Thoracic aorta (tissue), 2 donors: ENCODE measurements at regions not wholly inside any gene's neighbourhood (a gene's known extent, or its start where the extent isn't known, plus 50 kb on each side); places are given as distances from the start of the nearest gene placed in this dataset.

Experiments used
- ATAC-seq: fragments of 150-250 bp; one replicate; pipeline ENCODE4 v1.8.0; 2017; ENCODE audit warnings: low read depth; ENCODE audit not compliant: insufficient number of reproducible peaks, low FRiP score
- DNase-seq: peaks from one replicate; pipeline ENCODE4 v3.0.0-alpha.2; 2020; ENCODE audit warnings: low spot score
- H3K27ac ChIP-seq, 2 donors: fragments of 200-600 bp; sonication (generic); 1 replicate in 1 of 2; 2 replicates in 1 of 2; pipeline ENCODE4 v1.5.1; 2016; ENCODE audit warnings: mild to moderate bottlenecking in 2 of 2, moderate library complexity in 2 of 2
- H3K27me3 ChIP-seq: fragments of 200-600 bp; sonication (generic); replicated peaks from 2 replicates; pipeline ENCODE4 v1.6.0; 2016; ENCODE audit warnings: mild to moderate bottlenecking; ENCODE audit not compliant: insufficient read depth
- H3K36me3 ChIP-seq: fragments of 200-600 bp; sonication (generic); one replicate; pipeline ENCODE4 v1.5.1; 2016
- H3K4me1 ChIP-seq, 2 donors: fragments of 200-600 bp; sonication (generic); 1 replicate in 1 of 2; 2 replicates in 1 of 2; pipeline versions ENCODE4 v1.5.1 to v1.6.0; 2016; ENCODE audit warnings: low read depth in 2 of 2, mild to moderate bottlenecking in 1 of 2; ENCODE audit not compliant: control insufficient read depth in 1 of 2
- H3K4me3 ChIP-seq: fragments of 200-600 bp; sonication (generic); 2 replicates; pipeline ENCODE4 v1.5.1; 2016; ENCODE audit warnings: mild to moderate bottlenecking
- H3K9me3 ChIP-seq: fragments of 200-600 bp; sonication (generic); 2 replicates; pipeline ENCODE4 v1.5.1; 2016
- TF ChIP-seq, protein P1 (sequence below): fragments of 200-600 bp; sonication (generic); IDR thresholded peaks from one replicate; pipeline ENCODE4 v1.5.1; 2019; ENCODE audit warnings: antibody characterized with exemption

GRCh38 chr17:27233776-27234175, 60.1 kb upstream of the WSB1 start:
- Histone ChIP-seq H3K36me3 (no peaks in the 10 kb centered on the region), H3K27me3 (no peaks in the 10 kb centered on the region), H3K4me1 (no peaks in the 10 kb centered on the region), H3K4me3 (no peak overlapping the region), H3K9me3 (no peaks in the 10 kb centered on the region), H3K27ac (no peak overlapping the region)
- ATAC-seq (no peak), DNase-seq (no peak)
- TF ChIP-seq, protein P1, sequence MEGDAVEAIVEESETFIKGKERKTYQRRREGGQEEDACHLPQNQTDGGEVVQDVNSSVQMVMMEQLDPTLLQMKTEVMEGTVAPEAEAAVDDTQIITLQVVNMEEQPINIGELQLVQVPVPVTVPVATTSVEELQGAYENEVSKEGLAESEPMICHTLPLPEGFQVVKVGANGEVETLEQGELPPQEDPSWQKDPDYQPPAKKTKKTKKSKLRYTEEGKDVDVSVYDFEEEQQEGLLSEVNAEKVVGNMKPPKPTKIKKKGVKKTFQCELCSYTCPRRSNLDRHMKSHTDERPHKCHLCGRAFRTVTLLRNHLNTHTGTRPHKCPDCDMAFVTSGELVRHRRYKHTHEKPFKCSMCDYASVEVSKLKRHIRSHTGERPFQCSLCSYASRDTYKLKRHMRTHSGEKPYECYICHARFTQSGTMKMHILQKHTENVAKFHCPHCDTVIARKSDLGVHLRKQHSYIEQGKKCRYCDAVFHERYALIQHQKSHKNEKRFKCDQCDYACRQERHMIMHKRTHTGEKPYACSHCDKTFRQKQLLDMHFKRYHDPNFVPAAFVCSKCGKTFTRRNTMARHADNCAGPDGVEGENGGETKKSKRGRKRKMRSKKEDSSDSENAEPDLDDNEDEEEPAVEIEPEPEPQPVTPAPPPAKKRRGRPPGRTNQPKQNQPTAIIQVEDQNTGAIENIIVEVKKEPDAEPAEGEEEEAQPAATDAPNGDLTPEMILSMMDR, result no peak

- Histone ChIP-seq H3K4me3 (no peak overlapping the region), H3K27ac (no peak overlapping the region), H3K36me3 (no peaks in the 10 kb centered on the region), H3K9me3 (no peaks in the 10 kb centered on the region), H3K4me1 (peaks cover 0 to 12% of the 10 kb centered on the region in 2 donors), H3K27me3 (no peaks in the 10 kb centered on the region)
- no peak for ATAC-seq
- TF ChIP-seq, protein P1, result peak; percentile 93
- no peak for DNase-seq
Measured at GRCh38 chr17:27236717-27237315, 57.1 kb upstream of the WSB1 start.

- ATAC-seq (no peak), DNase-seq (no peak)
- no peaks in the 10 kb centered on the region for H3K36me3 ChIP-seq
- H3K4me3 ChIP-seq, result no peak overlapping the region
- H3K27me3 ChIP-seq, result no peaks in the 10 kb centered on the region
- H3K27ac ChIP-seq, result no peak overlapping the region
- TF ChIP-seq, protein P1, result no peak
- H3K9me3 ChIP-seq, result no peaks in the 10 kb centered on the region
- H3K4me1 ChIP-seq, result peaks cover 0 to 12% of the 10 kb centered on the region in 2 donors
Measured at GRCh38 chr17:27237890-27238289, 56.0 kb upstream of the WSB1 start.

DNA sequence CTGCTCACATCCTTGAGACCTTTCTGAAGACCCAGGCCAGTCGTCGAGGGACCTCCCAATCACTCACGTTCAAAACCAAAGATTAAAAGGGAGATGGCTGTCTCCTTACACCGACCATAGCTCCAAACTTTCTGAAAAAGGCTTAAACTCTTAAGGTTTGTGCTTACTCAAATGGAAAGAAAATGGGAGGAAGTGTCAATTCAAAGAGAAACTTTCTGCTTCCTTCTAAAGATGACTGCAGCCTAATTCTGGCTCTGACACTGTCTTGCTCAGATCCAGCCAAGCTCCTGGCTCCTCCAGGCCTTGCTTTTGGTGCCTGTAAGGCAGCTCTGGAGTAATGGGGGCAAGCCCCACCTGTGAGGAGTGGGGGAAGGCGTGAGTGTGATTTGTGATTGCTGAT, 54.9 kb upstream of the WSB1 start:
- Histone ChIP-seq H3K9me3 (no peaks in the 10 kb centered on the region), H3K27ac (no peak overlapping the region), H3K36me3 (no peaks in the 10 kb centered on the region), H3K4me1 (peaks cover 0 to 14% of the 10 kb centered on the region in 2 donors), H3K4me3 (no peak overlapping the region), H3K27me3 (no peaks in the 10 kb centered on the region)
- DNase-seq (no peak), ATAC-seq (no peak)
- TF ChIP-seq, protein P1, result no peak

GRCh38 chr17:27239584-27239983, 54.3 kb upstream of the WSB1 start:
- H3K4me1 ChIP-seq, result peaks cover 5 to 20% of the 10 kb centered on the region in 2 donors
- TF ChIP-seq, protein P1, result no peak
- no peak overlapping the region for H3K27ac ChIP-seq
- H3K27me3 ChIP-seq, result no peaks in the 10 kb centered on the region
- H3K36me3 ChIP-seq, result no peaks in the 10 kb centered on the region
- H3K9me3 ChIP-seq, result no peaks in the 10 kb centered on the region
- ATAC-seq (no peak), DNase-seq (no peak)
- no peak overlapping the region for H3K4me3 ChIP-seq
